HAP-1 (cell line): ENCODE measurements at regions not wholly inside any gene's neighbourhood (a gene's known extent, or its start where the extent isn't known, plus 50 kb on each side); places are given as distances from the start of the nearest gene placed in this dataset.
"Not testable (repeated sequence)": the region's sequence is repeated elsewhere in the genome, so short reads cannot be mapped to it uniquely, and the experiment has no call there.

Experiments
- DNase-seq, 2 experiments: peaks; one replicate each; pipeline ENCODE4 v3.0.0-alpha.2; 2016 to 2020; ENCODE audit warnings: low spot score in 2 of 2
- H3K27me3 ChIP-seq: fragments of 250-450 bp; sonication (Bioruptor Pico); 2 replicates; pipeline ENCODE4 v1.5.1; 2020; ENCODE audit warnings: low read depth, mild to moderate bottlenecking, moderate library complexity
- H3K36me3 ChIP-seq: fragments of 250-450 bp; sonication (Bioruptor Pico); replicated peaks from 2 replicates; pipeline ENCODE4 v1.5.1; 2020; ENCODE audit warnings: mild to moderate bottlenecking
- H3K4me1 ChIP-seq: fragments of 250-450 bp; sonication (Bioruptor Pico); 2 replicates; pipeline ENCODE4 v1.5.1; 2020; ENCODE audit warnings: mild to moderate bottlenecking
- H3K4me3 ChIP-seq: fragments of 250-450 bp; sonication (Bioruptor Pico); 2 replicates; pipeline ENCODE4 v1.5.1; 2020; ENCODE audit warnings: mild to moderate bottlenecking, moderate library complexity
- H3K9me3 ChIP-seq: fragments of 250-450 bp; sonication (Bioruptor Pico); 2 replicates; pipeline ENCODE4 v1.5.1; 2020; ENCODE audit warnings: mild to moderate bottlenecking, moderate library complexity
- in situ Hi-C: fragments of 300-500 bp; cut with MboI; formaldehyde crosslinking; loops from 3 replicates; pipeline ENCODE4 v1.14.3; 2020; ENCODE audit warnings: low sequenced_read_pairs, inconsistent platforms, mixed read lengths

DNA sequence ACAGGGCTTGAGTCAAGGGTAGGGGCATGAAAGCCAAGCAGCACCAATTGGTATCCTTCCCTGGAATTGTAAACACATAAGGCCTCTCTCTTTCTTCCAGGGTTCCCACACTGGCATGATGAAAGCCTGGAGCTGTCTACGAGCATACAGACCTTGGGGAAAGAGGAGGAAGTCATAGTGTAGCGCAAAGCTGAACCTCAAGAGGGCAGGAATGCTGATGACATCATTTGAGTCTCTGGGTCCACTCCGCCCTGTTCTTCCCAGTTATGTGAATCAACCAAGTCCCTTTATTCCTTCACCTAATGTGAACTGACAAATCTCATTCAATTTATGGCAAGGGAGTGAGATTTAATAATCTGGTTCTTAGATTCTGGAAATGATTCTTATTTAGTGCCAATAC, 266.4 kb upstream of the NCAM1 start:
- H3K4me1 ChIP-seq, result no peaks in the 10 kb centered on the region
- no peak overlapping the region for H3K4me3 ChIP-seq
- in situ Hi-C loops, result no loop called here
- no peak for DNase-seq
- H3K36me3 ChIP-seq, result no peaks in the 10 kb centered on the region
- no peaks in the 10 kb centered on the region for H3K27me3 ChIP-seq
- H3K9me3 ChIP-seq, result no peaks in the 10 kb centered on the region

DNA sequence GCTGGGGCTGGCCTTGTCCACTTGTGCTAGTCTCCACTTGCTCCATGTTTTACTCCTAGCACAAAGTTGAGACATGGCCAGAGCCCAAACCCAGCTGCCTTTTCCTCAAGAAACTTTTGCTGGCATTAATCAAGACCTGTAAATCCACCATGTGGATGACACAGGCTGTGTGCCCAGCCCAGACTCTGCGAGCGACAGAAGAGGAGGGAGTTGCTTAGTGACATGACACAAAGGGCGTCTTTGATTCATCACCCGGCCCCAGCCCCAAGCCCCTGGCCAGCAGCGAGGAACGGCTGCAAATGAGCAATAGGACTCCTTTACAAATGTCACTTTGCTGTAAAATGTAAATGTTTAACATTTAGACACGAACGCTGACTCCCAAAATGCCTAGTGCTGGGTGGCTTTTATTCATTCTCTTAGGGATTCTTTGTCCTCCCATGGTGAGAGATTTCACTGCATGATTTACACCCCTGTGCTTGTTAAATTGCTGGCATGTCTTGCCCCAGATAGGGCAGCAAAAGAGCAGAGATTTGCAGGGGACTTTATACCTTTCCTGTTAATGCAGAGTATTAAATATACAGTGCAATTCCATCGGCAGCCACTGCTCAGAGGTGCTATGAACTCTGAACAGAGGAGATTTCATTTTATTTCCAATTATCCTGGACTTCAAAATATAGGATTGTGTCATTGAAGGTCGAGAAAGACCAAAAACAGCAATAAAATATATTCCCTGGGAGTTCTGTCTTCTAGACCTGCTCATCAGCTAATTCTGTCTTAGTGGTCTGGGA, 263.6 kb upstream of the NCAM1 start:
- Histone ChIP-seq H3K4me1 (no peaks in the 10 kb centered on the region), H3K27me3 (no peaks in the 10 kb centered on the region; the same call in 1 of the 2 replicates), H3K4me3 (no peak overlapping the region), H3K36me3 (no peaks in the 10 kb centered on the region), H3K9me3 (no peaks in the 10 kb centered on the region)
- DNase-seq, result no peak
- in situ Hi-C loops, result no loop called here

DNA sequence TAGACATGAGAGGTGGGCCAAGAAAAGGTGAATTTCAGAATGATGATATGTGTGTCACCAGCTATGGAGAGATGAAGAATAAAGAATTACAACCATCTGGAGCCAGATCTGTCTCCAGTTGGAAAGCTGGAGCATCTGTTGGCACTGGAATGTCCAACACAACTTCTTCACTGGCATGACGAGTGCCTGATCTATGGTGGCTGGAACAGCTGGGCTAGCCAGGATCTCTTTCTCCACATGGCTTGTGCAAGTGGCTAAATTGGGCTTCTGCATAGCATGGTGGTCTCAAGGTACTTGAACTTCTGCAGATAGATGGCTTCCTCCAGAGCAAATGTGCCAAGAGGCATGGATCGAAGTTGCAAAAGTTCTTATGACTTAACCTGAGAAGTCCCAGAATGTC, 256.1 kb upstream of the NCAM1 start:
- Histone ChIP-seq H3K4me1 (no peaks in the 10 kb centered on the region), H3K9me3 (no peaks in the 10 kb centered on the region), H3K27me3 (no peaks in the 10 kb centered on the region; the same call in 1 of the 2 replicates), H3K36me3 (no peaks in the 10 kb centered on the region), H3K4me3 (no peak overlapping the region)
- in situ Hi-C loops, result no loop called here
- DNase-seq, result no peak

DNA sequence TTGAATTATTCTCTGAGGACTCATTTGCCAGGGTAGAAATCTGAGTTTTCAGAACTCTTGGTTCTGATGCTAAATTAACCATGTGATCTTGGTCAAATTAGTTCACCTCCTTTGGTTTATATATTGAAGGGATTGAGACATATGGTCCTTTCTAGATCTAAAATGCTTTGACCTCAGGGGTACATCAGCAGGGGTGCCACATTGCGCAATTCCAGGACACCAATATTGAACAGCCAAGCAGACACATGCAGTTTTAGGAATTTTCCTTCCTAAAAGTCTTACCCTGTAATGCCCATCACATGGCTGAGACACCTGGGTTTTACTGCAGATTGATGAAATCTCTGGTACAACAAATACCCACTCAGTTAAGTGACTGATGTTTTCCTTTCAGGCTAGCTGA, 254.4 kb upstream of the NCAM1 start:
- Histone ChIP-seq H3K27me3 (no peaks in the 10 kb centered on the region), H3K4me1 (no peaks in the 10 kb centered on the region), H3K9me3 (no peaks in the 10 kb centered on the region), H3K4me3 (no peak overlapping the region), H3K36me3 (no peaks in the 10 kb centered on the region)
- DNase-seq, result no peak
- in situ Hi-C loops, result no loop called here

DNA sequence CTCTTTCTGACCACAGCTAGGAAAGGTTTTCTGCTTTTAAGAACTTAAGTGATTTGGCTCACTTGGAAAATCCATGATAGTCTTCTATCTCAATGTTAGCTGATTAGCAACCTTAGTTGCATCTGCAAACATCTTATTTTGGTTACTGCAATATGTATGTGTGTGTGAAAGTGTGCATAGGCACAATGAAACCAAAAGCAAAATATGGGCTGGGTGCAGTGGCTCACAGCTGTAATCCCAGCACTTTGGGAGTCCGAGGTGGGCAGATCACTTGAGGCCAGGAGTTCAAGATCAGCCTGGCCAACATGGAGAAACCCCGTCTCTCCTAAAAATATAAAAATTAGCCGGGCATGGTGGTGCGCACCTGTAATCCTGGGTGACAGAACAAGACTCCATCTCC, 246.9 kb upstream of the NCAM1 start:
- H3K9me3 ChIP-seq, H3K4me3 ChIP-seq, H3K27me3 ChIP-seq, H3K4me1 ChIP-seq, DNase-seq, H3K36me3 ChIP-seq, in situ Hi-C loops: not testable (repeated sequence)

DNA sequence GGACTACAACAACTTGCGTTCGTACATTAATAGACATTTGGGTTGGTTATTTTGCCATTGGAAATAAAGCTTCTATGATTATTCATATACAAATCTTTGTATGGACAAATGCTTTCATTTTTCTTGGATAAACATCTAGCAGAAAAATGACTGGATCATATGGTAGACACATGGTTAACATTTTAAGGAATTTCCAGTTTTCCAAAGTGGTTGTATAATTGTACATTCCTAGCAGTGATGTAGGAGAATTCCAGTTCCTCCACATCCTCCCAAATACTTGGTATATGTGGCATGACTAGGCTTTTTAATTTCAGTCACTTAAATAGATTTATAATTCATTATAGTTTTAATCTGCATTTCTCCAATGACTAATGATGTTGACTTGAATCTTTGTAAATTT, 246.2 kb upstream of the NCAM1 start:
- H3K4me3 ChIP-seq, result no peak overlapping the region
- no peak for DNase-seq
- in situ Hi-C loops, result no loop called here
- H3K4me1 ChIP-seq, result no peaks in the 10 kb centered on the region
- H3K27me3 ChIP-seq, result no peaks in the 10 kb centered on the region
- no peaks in the 10 kb centered on the region for H3K36me3 ChIP-seq
- H3K9me3 ChIP-seq, result no peaks in the 10 kb centered on the region

DNA sequence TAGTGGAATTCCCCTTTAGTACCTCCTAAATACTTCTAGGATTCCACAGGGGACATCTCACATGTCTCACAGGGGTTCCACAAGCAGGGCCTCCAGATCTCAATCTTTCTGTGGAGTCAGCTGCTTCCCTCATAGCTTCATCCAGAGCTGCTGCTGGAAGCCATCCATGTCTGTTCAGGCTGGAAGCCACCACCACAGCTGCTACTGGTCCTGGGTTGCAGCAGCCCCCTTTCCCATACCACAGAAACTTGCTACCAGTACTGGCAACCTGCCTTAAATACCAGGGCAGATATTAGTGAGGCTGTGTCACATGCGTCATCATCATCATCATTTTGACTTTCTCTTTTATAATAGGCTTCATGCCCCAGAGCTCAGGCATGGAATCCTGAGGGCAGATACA, 242.7 kb upstream of the NCAM1 start:
- Histone ChIP-seq H3K36me3 (no peaks in the 10 kb centered on the region), H3K4me1 (no peaks in the 10 kb centered on the region), H3K9me3 (no peaks in the 10 kb centered on the region), H3K4me3 (no peak overlapping the region), H3K27me3 (no peaks in the 10 kb centered on the region)
- in situ Hi-C loops, result no loop called here
- DNase-seq, result no peak

DNA sequence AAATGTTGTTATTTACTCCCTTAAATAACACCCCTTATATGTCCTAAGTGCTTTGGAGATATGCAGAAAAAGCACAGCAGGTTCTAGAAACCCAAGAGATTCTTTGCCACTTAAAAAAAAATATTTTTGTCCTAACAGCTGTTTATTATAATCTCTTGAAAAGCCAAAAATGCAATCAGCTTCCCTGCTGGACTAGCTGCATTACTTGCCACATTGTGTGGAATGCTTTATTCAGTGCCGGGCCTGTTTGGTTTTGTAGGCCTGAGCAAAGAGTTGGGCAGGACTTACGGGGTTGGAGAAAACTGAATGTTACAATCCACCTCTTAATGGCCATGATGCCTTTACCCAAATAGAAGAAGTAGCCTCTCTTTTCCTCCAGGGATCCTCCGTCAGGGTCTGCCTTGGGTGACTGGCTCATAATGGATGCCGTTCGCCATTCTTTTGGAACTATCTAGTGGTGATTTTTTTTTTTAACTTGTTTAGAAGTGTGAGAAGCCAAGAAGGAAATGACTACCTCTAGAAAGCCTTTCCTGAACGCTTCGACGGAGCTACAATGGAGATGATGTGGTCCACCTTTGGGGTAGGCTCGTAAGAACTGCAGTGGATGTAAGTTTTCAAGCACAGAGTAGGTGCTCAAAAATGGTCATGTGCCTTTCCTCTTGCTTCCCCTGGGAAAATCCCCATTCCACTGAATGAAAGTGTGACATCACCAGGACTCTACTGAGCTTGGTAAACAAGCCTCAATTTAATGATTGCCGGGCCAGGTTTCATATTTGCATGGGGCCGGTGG, 241.3 kb upstream of the NCAM1 start:
- in situ Hi-C loops, result no loop called here

DNA sequence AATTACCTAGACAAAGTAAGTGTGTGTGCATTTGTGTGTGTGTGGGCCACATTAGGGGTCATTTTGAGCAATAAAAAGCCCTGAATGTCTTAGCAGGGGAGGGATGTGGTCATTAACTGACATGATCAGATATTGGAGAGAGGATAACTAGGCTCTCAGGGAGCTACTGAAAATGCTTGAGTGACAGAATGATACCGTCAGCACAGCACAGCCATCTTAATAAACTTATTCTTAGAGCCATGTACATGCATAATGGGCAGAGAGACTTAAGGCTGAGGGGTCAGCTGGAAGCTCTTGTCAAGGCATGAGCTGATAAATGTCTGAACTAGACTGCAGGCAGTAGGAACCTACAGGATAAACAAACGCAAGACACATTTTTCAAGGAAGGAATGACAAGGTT, 239.1 kb upstream of the NCAM1 start:
- in situ Hi-C loops, result no loop called here

More for the DNA sequence above, 241.3 kb upstream of the NCAM1 start:
- Histone ChIP-seq H3K9me3 (no peaks in the 10 kb centered on the region), H3K4me3 (no peak overlapping the region), H3K36me3 (no peaks in the 10 kb centered on the region), H3K27me3 (no peaks in the 10 kb centered on the region), H3K4me1 (no peaks in the 10 kb centered on the region)
- no peak for DNase-seq

DNA sequence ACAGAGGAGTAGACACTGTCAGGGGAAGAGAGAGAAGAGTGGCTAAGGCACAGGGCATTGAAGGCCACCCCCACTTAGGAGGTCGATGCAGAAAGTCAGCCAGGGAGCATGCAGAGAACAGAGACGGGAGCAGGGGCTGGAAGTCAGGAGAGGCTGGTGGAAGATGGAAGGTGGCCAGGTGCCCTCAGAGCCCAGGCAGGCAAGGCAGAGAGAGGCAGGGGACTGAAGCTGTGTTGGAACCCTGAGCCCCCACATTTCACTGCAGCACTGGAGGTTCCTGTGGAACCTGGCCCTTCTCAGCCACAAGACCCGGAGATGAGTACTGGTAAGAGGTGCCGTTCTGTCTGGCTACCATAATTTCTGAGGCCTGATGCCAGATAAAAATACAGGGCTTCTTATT, 238.3 kb upstream of the NCAM1 start:
- no peaks in the 10 kb centered on the region for H3K4me1 ChIP-seq
- H3K9me3 ChIP-seq, result no peaks in the 10 kb centered on the region
- H3K4me3 ChIP-seq, result no peak overlapping the region
- no peaks in the 10 kb centered on the region for H3K36me3 ChIP-seq
- H3K27me3 ChIP-seq, result no peaks in the 10 kb centered on the region
- in situ Hi-C loops, result no loop called here
- DNase-seq, result no peak

More for the DNA sequence above, 239.1 kb upstream of the NCAM1 start:
- DNase-seq, result no peak
- Histone ChIP-seq H3K4me3 (no peak overlapping the region), H3K27me3 (no peaks in the 10 kb centered on the region), H3K36me3 (no peaks in the 10 kb centered on the region), H3K9me3 (no peaks in the 10 kb centered on the region), H3K4me1 (no peaks in the 10 kb centered on the region)

DNA sequence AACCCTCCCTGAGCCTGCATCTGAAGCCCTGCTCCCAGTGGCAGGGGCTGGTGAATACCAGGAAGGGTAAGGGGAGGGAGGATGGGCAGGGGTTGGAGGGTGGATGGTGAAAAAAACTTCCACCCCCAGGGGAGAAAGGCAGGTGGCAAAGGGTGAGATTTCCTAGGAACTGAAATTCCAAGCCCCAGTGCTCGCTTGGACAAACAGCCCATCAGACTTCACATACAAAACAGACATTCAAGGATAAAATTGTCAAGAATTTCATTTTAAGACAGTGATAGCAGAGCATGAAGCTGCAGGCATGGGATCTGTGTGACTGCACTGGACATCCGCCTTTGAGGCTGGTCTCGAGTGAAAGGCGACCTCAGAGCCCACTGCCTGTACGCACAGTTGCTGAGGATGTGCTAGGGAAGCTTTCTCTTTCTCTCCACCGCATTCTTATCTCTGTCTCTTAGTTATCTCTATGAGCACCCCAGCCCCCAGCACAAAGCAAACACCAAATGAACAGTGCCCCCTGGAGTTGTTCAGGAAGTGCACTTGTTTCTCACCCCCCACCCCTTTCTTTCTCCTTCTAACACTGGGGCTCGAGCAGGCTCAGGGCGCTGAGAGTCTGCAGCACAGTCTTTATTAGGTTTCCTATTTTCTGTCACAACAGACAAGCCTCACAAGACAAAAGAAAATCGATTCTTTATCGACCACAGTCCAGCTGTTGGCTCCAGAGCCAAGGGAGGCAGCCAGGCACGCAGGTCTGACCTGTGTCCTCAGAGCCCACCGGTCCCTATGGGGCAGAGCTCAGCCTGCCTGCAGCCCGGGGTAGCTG, 237.3 kb upstream of the NCAM1 start:
- no peak overlapping the region for H3K4me3 ChIP-seq
- in situ Hi-C loops, result no loop called here
- no peaks in the 10 kb centered on the region for H3K27me3 ChIP-seq
- no peaks in the 10 kb centered on the region for H3K4me1 ChIP-seq
- no peaks in the 10 kb centered on the region for H3K9me3 ChIP-seq
- DNase-seq, result no peak
- H3K36me3 ChIP-seq, result no peaks in the 10 kb centered on the region

DNA sequence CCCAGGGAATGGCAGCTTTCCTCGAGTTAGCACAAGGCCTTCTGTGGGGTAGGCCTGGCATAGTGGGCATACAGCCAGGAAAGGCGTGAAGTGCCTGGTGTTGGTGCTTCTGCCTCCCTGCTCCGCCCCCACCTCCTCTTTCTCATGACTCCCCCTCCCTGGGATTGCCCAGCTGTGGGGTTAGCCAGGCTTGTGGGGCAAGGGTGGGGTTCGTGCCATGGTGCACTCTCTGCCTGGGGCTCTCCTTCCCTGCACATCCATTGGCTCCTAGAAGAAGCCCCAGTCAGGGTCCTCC, 236.8 kb upstream of the NCAM1 start:
- H3K4me3 ChIP-seq, result no peak overlapping the region
- H3K4me1 ChIP-seq, result no peaks in the 10 kb centered on the region
- no peaks in the 10 kb centered on the region for H3K36me3 ChIP-seq
- no peak for DNase-seq
- H3K9me3 ChIP-seq, result no peaks in the 10 kb centered on the region
- no peaks in the 10 kb centered on the region for H3K27me3 ChIP-seq
- in situ Hi-C loops, result no loop called here

DNA sequence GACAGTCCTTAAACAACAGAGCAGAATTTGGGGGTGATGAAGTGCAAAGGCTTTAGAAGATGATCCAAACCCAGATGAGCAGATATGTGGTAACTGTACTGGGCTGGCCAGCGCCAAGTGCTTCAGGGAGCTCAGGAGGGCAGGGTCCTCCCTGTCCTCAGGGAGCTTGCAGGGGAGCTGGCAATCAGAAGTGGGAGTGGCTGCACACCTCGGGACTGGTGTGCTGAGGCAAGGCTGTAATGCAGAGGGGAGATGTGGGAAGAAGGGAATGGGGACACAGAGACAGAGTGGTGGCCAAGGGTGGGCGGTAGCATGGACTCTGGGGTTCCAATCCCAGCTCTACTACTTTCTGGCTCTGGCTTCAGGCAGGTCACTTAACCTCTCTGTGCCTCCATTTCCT, 235.6 kb upstream of the NCAM1 start:
- no peak overlapping the region for H3K4me3 ChIP-seq
- in situ Hi-C loops, result no loop called here
- no peaks in the 10 kb centered on the region for H3K9me3 ChIP-seq
- H3K36me3 ChIP-seq, result no peaks in the 10 kb centered on the region
- DNase-seq, result no peak
- H3K4me1 ChIP-seq, result no peaks in the 10 kb centered on the region
- no peaks in the 10 kb centered on the region for H3K27me3 ChIP-seq

DNA sequence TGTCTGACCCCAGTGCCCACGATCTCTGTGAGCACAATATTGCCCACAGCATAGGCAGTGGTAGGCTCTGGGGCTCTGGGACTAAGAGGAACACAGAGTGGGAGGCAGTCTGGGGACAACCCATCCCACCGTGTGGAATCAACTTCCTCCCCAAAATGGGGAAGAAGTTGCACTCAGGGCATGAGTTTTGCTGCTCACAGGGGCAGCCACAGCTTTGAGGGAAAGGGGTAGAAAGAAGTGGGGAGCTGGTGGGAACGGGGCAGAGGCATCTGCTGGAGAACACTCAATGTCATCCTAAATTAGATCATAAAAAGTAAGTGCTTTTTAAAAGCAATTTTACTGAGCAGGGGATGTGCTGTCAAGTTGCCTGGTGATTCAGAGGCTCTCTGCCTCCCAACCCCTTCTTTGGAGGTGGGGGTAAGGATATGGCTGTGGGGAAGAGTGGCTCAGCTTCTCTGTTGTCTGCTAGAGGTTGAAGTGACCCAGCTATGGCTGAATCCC, 233.8 kb upstream of the NCAM1 start:
- no peak for DNase-seq
- no peak overlapping the region for H3K4me3 ChIP-seq
- H3K36me3 ChIP-seq, result no peaks in the 10 kb centered on the region
- no peaks in the 10 kb centered on the region for H3K27me3 ChIP-seq
- H3K4me1 ChIP-seq, result no peaks in the 10 kb centered on the region
- no peaks in the 10 kb centered on the region for H3K9me3 ChIP-seq
- in situ Hi-C loops, result no loop called here
